Kidney epithelial cell (primary cell): ENCODE measurements at regions not wholly inside any gene's neighbourhood (a gene's known extent, or its start where the extent isn't known, plus 50 kb on each side); places are given as distances from the start of the nearest gene placed in this dataset.

Experiments
- DNase-seq: peaks from one replicate; pipeline ENCODE4 v3.0.0-alpha.2; 2010; ENCODE audit warnings: low read depth
- H3K27me3 ChIP-seq: 2 replicates; pipeline ENCODE4 v1.6.0; 2011; ENCODE audit warnings: low read length; ENCODE audit not compliant: control insufficient read depth, insufficient read depth
- H3K36me3 ChIP-seq: 2 replicates; pipeline ENCODE4 v1.5.1; 2011; ENCODE audit warnings: low read length; ENCODE audit not compliant: control insufficient read depth, insufficient read depth
- H3K4me3 ChIP-seq: 2 replicates; pipeline ENCODE4 v1.5.1; 2011; ENCODE audit warnings: low read depth, mild to moderate bottlenecking, control low read depth, low read length
- TF ChIP-seq, protein P1 (sequence below): IDR thresholded peaks from 2 replicates; pipeline ENCODE4 v1.5.1; 2011; ENCODE audit warnings: mild to moderate bottlenecking, moderate library complexity, low read length, control low read depth, inconsistent platforms; ENCODE audit not compliant: insufficient read depth, poor library complexity, severe bottlenecking

DNA sequence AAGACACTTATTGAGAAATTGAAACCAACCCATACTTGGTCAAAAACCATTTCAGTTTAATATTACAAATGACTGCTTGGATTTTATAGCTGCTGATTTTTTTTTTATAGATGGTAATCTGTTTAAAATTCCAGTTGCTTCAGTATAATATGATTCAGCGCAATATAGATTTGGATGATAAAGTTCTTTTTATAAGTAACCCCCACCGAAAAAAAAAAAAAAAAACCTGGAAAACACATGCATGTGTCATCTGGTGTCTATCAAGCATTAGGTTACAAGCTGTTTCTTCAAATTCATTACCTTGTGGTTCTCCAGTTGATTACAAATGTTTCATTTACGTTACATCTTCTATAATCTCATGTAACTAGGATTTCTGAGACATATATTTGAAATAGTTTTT lies 356.6 kb upstream of the ROBO2 start:
- no peak overlapping the region for H3K4me3 ChIP-seq
- H3K36me3 ChIP-seq = no peaks in the 10 kb centered on the region
- no peaks in the 10 kb centered on the region for H3K27me3 ChIP-seq
- no peak for DNase-seq
- TF ChIP-seq, protein P1, sequence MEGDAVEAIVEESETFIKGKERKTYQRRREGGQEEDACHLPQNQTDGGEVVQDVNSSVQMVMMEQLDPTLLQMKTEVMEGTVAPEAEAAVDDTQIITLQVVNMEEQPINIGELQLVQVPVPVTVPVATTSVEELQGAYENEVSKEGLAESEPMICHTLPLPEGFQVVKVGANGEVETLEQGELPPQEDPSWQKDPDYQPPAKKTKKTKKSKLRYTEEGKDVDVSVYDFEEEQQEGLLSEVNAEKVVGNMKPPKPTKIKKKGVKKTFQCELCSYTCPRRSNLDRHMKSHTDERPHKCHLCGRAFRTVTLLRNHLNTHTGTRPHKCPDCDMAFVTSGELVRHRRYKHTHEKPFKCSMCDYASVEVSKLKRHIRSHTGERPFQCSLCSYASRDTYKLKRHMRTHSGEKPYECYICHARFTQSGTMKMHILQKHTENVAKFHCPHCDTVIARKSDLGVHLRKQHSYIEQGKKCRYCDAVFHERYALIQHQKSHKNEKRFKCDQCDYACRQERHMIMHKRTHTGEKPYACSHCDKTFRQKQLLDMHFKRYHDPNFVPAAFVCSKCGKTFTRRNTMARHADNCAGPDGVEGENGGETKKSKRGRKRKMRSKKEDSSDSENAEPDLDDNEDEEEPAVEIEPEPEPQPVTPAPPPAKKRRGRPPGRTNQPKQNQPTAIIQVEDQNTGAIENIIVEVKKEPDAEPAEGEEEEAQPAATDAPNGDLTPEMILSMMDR = no peak

DNA sequence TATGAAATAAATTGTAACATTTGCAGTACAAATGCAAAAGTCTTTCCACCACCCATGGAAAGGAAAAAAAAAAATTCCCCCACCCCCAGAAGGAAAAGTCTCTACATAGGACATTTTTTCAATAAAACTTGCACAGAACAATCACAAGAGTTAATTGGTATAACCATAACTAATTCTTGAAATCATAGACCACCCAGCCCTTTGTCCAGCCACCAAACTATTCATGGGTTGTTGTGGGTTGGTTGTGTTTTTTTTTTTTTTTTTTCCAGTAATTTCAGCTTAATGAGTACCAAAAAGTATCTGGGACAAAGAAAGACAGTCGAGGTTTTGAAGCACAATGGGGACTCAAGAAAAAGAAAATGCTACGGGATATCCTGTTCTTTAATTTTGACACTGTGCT lies 355.0 kb upstream of the ROBO2 start:
- DNase-seq = no peak
- TF ChIP-seq, protein P1 = no peak
- Histone ChIP-seq H3K27me3 (no peaks in the 10 kb centered on the region), H3K36me3 (no peaks in the 10 kb centered on the region), H3K4me3 (no peak overlapping the region)

DNA sequence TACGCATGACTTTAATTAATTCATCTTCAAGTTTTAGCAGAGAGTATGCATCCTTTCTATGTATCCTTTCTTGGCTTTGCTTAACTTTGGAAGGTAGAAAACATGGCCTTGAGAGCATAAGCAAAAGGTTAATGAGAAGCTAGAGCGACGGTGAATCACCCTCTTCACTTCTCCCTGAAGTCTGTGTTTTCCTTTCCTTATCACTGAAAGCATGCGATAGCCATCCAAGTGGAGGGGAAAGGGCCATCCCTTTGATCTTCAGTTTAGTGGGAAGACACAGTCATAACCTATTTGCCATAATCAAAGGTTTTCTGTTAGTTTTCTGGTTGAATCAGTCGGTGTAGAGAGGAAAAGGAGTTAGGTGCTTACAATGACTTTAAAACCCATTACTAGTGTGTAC lies 354.0 kb upstream of the ROBO2 start:
- no peaks in the 10 kb centered on the region for H3K36me3 ChIP-seq
- TF ChIP-seq, protein P1 = no peak
- H3K4me3 ChIP-seq = no peak overlapping the region
- no peaks in the 10 kb centered on the region for H3K27me3 ChIP-seq
- DNase-seq = peak; percentile 54

DNA sequence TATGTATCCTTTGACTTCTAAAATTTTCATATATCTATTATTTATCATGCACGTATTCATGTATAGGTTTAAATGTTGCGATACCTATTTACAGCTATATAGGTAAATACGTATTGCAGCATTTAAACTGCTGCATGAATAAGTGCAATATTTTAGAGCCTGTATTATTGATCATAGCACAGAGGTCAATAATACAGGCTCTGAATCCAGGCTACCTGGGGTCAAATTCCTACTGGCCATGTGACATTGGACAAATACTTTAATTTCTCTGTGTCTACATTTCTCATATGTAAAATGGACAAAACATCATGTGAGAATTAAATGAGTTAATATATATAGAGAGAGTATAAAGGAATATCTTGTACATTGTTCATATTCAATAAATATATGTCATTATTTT lies 352.9 kb upstream of the ROBO2 start:
- TF ChIP-seq, protein P1 = no peak
- H3K36me3 ChIP-seq = no peaks in the 10 kb centered on the region
- H3K27me3 ChIP-seq = no peaks in the 10 kb centered on the region
- no peak overlapping the region for H3K4me3 ChIP-seq
- no peak for DNase-seq

DNA sequence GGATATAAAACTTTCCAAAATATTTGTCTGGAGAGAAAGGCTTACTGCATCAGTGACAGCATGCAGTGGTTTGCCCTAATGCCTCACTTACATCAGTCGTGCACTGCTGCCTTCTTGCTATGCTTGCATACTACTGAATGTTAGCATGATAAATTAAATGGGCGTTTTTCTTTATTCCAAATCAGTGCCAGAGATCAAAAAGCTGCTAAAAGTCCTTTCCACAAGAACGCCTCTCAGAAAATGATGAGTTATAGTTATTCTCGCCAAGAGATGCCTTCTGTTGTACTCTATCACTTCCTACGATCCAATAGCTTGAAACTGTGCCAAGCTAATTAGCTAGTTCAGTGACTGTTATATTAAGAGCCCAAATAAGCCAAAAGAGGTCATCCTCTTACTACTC lies 345.8 kb upstream of the ROBO2 start:
- no peak for DNase-seq
- TF ChIP-seq, protein P1 = no peak
- Histone ChIP-seq H3K36me3 (no peaks in the 10 kb centered on the region), H3K27me3 (no peaks in the 10 kb centered on the region), H3K4me3 (no peak overlapping the region)

DNA sequence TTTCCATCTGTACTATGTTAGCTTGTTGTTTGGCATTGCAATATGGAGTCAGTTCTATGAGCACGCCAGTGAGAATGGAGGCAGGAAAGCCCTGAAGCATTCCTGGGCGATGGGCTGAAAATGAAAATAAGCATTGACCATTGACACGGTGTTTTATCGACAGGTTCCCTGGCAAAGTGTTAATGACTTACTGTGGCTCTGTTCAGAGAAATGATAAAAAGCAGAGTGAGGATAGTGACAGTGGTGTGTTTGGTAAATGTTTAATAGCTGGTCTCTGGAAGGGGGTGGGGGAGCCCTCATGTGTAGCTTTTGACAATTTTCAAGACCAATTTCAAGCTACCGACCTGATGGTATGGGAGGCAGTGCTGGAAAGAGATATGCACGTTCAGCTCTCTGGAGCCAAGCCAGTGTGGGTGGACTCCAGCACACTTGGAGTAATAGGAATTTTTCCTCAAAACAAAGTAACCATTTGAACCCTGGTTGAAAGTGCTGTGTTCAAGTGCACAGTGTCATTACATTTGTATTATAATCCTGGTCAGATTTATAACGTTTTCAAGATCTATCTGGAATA lies 341.7 kb upstream of the ROBO2 start:
- no peak for DNase-seq
- H3K4me3 ChIP-seq = no peak overlapping the region
- no peaks in the 10 kb centered on the region for H3K36me3 ChIP-seq
- TF ChIP-seq, protein P1 = no peak
- H3K27me3 ChIP-seq = no peaks in the 10 kb centered on the region
